K562 (cell line): ENCODE measurements at regions not wholly inside any gene's neighbourhood (a gene's known extent, or its start where the extent isn't known, plus 50 kb on each side); places are given as distances from the start of the nearest gene placed in this dataset.

ENCODE experiments used
- CBX1 ChIP-seq: sonication (generic); IDR thresholded peaks from 2 replicates; pipeline ENCODE4 v1.6.1; 2016; ENCODE audit warnings: antibody characterized with exemption, low read depth, mild to moderate bottlenecking
- POLR2A ChIP-seq: fragments of 450-650 bp; conservative IDR thresholded peaks from 2 replicates; pipeline ENCODE4 v1.6.1; 2016
- ZFP36 ChIP-seq: fragments of 150-350 bp; IDR thresholded peaks from 2 replicates; pipeline ENCODE4 v1.6.1; 2018; ENCODE audit warnings: low read length, low read depth; ENCODE audit not compliant: partially characterized antibody
- ZFX ChIP-seq: sonication (generic); formaldehyde crosslinking; IDR thresholded peaks from 2 replicates; pipeline ENCODE4 v1.8.0; 2022; ENCODE audit warnings: mild to moderate bottlenecking, missing genetic modification reagents, moderate library complexity

- no peak for TF ChIP-seq CBX1
- TF ChIP-seq ZFX (CRISPR knock-in tag), result no peak
- TF ChIP-seq POLR2A, result no peak
- no peak for TF ChIP-seq ZFP36
These were observed 405.9 kb downstream of the PLK2 start for GRCh38 chr5:58054018-58054417.
